Muscle layer of colon (tissue), 2 donors: ENCODE measurements at regions not wholly inside any gene's neighbourhood (a gene's known extent, or its start where the extent isn't known, plus 50 kb on each side); places are given as distances from the start of the nearest gene placed in this dataset.
"Not testable (repeated sequence)": the region's sequence is repeated elsewhere in the genome, so short reads cannot be mapped to it uniquely, and the experiment has no call there.

Experiments
- H3K27ac ChIP-seq: one replicate; pipeline ENCODE4 v1.7.0; 2013; ENCODE audit warnings: low read depth, mild to moderate bottlenecking, low read length, moderate library complexity
- H3K27me3 ChIP-seq, 2 donors: one replicate each; pipeline ENCODE4 v1.7.0; 2013; ENCODE audit warnings: low read length in 2 of 2, mild to moderate bottlenecking in 2 of 2; ENCODE audit not compliant: insufficient read depth in 2 of 2, control insufficient read depth in 1 of 2
- H3K36me3 ChIP-seq: one replicate; pipeline ENCODE4 v1.7.0; 2013; ENCODE audit warnings: mild to moderate bottlenecking, low read length; ENCODE audit not compliant: insufficient read depth
- H3K4me1 ChIP-seq: one replicate; pipeline ENCODE4 v1.7.0; 2013; ENCODE audit warnings: mild to moderate bottlenecking, low read length; ENCODE audit not compliant: insufficient read depth
- H3K4me3 ChIP-seq, 2 donors: one replicate each; pipeline ENCODE4 v1.7.0; 2013; ENCODE audit warnings: low read length in 2 of 2, low read depth in 1 of 2, mild to moderate bottlenecking in 1 of 2, moderate library complexity in 1 of 2
- H3K9ac ChIP-seq: one replicate; pipeline ENCODE4 v1.7.0; 2013; ENCODE audit warnings: low read length
- H3K9me3 ChIP-seq: one replicate; pipeline ENCODE4 v1.7.0; 2013; ENCODE audit warnings: mild to moderate bottlenecking, low read length
- donor health status: abdominal sarcoma.
- donor health status: Adenocarcinoma of cecum.

- no peak overlapping the region for H3K4me3 ChIP-seq
These were observed 106.8 kb upstream of the IL12A start for GRCh38 chr3:159881828-159882309.

GRCh38 chr3:159882367-159882766, 106.3 kb upstream of the IL12A start:
- H3K27me3 ChIP-seq: no peaks in the 10 kb centered on the region
- peaks cover 68% of the 10 kb centered on the region for H3K4me1 ChIP-seq
- H3K9ac ChIP-seq: no peak overlapping the region
- peaks cover under 1% of the 10 kb centered on the region for H3K36me3 ChIP-seq
- no peak overlapping the region for H3K4me3 ChIP-seq
- no peaks in the 10 kb centered on the region for H3K9me3 ChIP-seq
- peak overlapping the region; percentile 47 for H3K27ac ChIP-seq

More at GRCh38 chr3:159881828-159882309, 106.8 kb upstream of the IL12A start:
- H3K36me3 ChIP-seq: no peaks in the 10 kb centered on the region
- no peaks in the 10 kb centered on the region for H3K9me3 ChIP-seq
- H3K4me1 ChIP-seq: peaks cover 63% of the 10 kb centered on the region
- H3K27ac ChIP-seq: peak overlapping the region; percentile 47
- H3K9ac ChIP-seq: no peak overlapping the region
- no peaks in the 10 kb centered on the region for H3K27me3 ChIP-seq

- H3K4me1 ChIP-seq: peaks cover 72% of the 10 kb centered on the region
- H3K9ac ChIP-seq: no peak overlapping the region
- no peak overlapping the region for H3K4me3 ChIP-seq
- no peaks in the 10 kb centered on the region for H3K9me3 ChIP-seq
- H3K27me3 ChIP-seq: no peaks in the 10 kb centered on the region
- peak overlapping the region; percentile 47 for H3K27ac ChIP-seq
- H3K36me3 ChIP-seq: peaks cover 5% of the 10 kb centered on the region
These were observed 105.5 kb upstream of the IL12A start for GRCh38 chr3:159882790-159883779.

GRCh38 chr3:159884661-159885402, 103.8 kb upstream of the IL12A start:
- Histone ChIP-seq H3K36me3 (peaks cover 10% of the 10 kb centered on the region), H3K4me3 (no peak overlapping the region), H3K9ac (no peak overlapping the region), H3K4me1 (peaks cover 62% of the 10 kb centered on the region), H3K27ac (peak overlapping the region; percentile 7), H3K27me3 (no peaks in the 10 kb centered on the region), H3K9me3 (no peaks in the 10 kb centered on the region)

GRCh38 chr3:159886050-159886449, 102.6 kb upstream of the IL12A start:
- H3K4me1 ChIP-seq: peaks cover 56% of the 10 kb centered on the region
- no peaks in the 10 kb centered on the region for H3K9me3 ChIP-seq
- H3K27me3 ChIP-seq: no peaks in the 10 kb centered on the region
- peaks cover 10% of the 10 kb centered on the region for H3K36me3 ChIP-seq
- H3K27ac ChIP-seq: no peak overlapping the region
- no peak overlapping the region for H3K9ac ChIP-seq
- H3K4me3 ChIP-seq: no peak overlapping the region

GRCh38 chr3:159886530-159886929, 102.1 kb upstream of the IL12A start:
- H3K4me3 ChIP-seq, H3K36me3 ChIP-seq, H3K27me3 ChIP-seq, H3K9ac ChIP-seq, H3K9me3 ChIP-seq, H3K27ac ChIP-seq: not testable (repeated sequence)
- peaks cover 54% of the 10 kb centered on the region for H3K4me1 ChIP-seq

GRCh38 chr3:159887168-159887567, 101.5 kb upstream of the IL12A start:
- peaks cover 51% of the 10 kb centered on the region for H3K4me1 ChIP-seq
- no peak overlapping the region for H3K4me3 ChIP-seq
- no peaks in the 10 kb centered on the region for H3K9me3 ChIP-seq
- no peak overlapping the region for H3K9ac ChIP-seq
- peak overlapping the region; percentile 46 for H3K27ac ChIP-seq
- peaks cover 15% of the 10 kb centered on the region for H3K36me3 ChIP-seq
- H3K27me3 ChIP-seq: no peaks in the 10 kb centered on the region

- Histone ChIP-seq H3K27me3 (no peaks in the 10 kb centered on the region), H3K9me3 (no peaks in the 10 kb centered on the region), H3K27ac (peak overlapping the region; percentile 46), H3K4me3 (no peak overlapping the region), H3K36me3 (peaks cover 21% of the 10 kb centered on the region), H3K4me1 (peaks cover 51% of the 10 kb centered on the region), H3K9ac (no peak overlapping the region)
These were observed 100.7 kb upstream of the IL12A start for GRCh38 chr3:159887911-159888310.

GRCh38 chr3:159892171-159892795, 96.4 kb upstream of the IL12A start:
- no peaks in the 10 kb centered on the region for H3K27me3 ChIP-seq
- H3K4me3 ChIP-seq: no peak overlapping the region
- no peak overlapping the region for H3K27ac ChIP-seq
- no peaks in the 10 kb centered on the region for H3K9me3 ChIP-seq
- peaks cover 26% of the 10 kb centered on the region for H3K4me1 ChIP-seq
- H3K36me3 ChIP-seq: peaks cover 34% of the 10 kb centered on the region
- H3K9ac ChIP-seq: no peak overlapping the region

GRCh38 chr3:159892801-159893200, 95.8 kb upstream of the IL12A start:
- H3K4me1 ChIP-seq: peaks cover 26% of the 10 kb centered on the region
- H3K9ac ChIP-seq: no peak overlapping the region
- no peak overlapping the region for H3K27ac ChIP-seq
- H3K27me3 ChIP-seq: no peaks in the 10 kb centered on the region
- H3K4me3 ChIP-seq: no peak overlapping the region
- peaks cover 34% of the 10 kb centered on the region for H3K36me3 ChIP-seq
- H3K9me3 ChIP-seq: no peaks in the 10 kb centered on the region

GRCh38 chr3:159894386-159894785, 94.2 kb upstream of the IL12A start:
- no peak overlapping the region for H3K4me3 ChIP-seq
- H3K27me3 ChIP-seq: no peaks in the 10 kb centered on the region
- H3K27ac ChIP-seq: no peak overlapping the region
- peaks cover 35% of the 10 kb centered on the region for H3K36me3 ChIP-seq
- peaks cover 31% of the 10 kb centered on the region for H3K4me1 ChIP-seq
- H3K9ac ChIP-seq: no peak overlapping the region
- no peaks in the 10 kb centered on the region for H3K9me3 ChIP-seq
